Gastrocnemius medialis (tissue), 4 donors: ENCODE measurements at regions not wholly inside any gene's neighbourhood (a gene's known extent, or its start where the extent isn't known, plus 50 kb on each side); places are given as distances from the start of the nearest gene placed in this dataset.
"Not testable (repeated sequence)": the region's sequence is repeated elsewhere in the genome, so short reads cannot be mapped to it uniquely, and the experiment has no call there.

Source experiments
- POLR2A ChIP-seq, 2 donors: fragments of 450-650 bp; IDR thresholded peaks; one replicate each; pipeline ENCODE4 v1.6.1; 2017; ENCODE audit warnings: antibody characterized with exemption in 2 of 2, mild to moderate bottlenecking in 2 of 2, moderate library complexity in 2 of 2
- TF ChIP-seq, protein P1 (sequence below), 5 experiments: fragments of 450-650 bp in 3 of 5; fragments of 200-600 bp in 2 of 5; sonication (generic) in 2 of 5; IDR thresholded peaks in 4 of 5; conservative IDR thresholded peaks in 1 of 5; 1 replicate in 4 of 5; 2 replicates in 1 of 5; pipeline ENCODE4 v1.5.1; 2016 to 2019; ENCODE audit warnings: antibody characterized with exemption in 5 of 5, mild to moderate bottlenecking in 3 of 5, moderate library complexity in 3 of 5

DNA sequence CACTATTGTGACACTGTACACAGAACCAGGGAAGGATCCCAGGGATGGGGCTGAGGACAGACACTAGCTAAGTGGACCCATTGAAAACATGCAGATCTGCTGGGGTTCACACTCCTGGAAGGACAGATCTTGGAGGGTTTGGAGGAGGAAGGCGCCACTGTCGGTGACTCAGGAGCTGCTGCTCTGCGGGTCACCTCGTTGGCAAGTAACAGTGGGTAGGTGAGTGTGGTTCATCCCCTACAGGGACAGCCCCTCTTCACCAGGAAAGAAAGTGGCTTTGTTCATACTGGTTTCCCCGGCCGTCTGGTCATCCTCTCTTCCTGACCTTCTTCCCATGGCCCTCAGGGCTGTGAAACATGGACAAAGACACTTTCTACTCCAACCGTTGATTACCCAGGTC is 100.3 kb downstream of the OR4M2 start:
- TF ChIP-seq, protein P1, sequence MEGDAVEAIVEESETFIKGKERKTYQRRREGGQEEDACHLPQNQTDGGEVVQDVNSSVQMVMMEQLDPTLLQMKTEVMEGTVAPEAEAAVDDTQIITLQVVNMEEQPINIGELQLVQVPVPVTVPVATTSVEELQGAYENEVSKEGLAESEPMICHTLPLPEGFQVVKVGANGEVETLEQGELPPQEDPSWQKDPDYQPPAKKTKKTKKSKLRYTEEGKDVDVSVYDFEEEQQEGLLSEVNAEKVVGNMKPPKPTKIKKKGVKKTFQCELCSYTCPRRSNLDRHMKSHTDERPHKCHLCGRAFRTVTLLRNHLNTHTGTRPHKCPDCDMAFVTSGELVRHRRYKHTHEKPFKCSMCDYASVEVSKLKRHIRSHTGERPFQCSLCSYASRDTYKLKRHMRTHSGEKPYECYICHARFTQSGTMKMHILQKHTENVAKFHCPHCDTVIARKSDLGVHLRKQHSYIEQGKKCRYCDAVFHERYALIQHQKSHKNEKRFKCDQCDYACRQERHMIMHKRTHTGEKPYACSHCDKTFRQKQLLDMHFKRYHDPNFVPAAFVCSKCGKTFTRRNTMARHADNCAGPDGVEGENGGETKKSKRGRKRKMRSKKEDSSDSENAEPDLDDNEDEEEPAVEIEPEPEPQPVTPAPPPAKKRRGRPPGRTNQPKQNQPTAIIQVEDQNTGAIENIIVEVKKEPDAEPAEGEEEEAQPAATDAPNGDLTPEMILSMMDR (IDR thresholded peaks at IDR 0.05 in 4 of 5, conservative IDR thresholded peaks at IDR 0.05 in 1 of 5): not testable (repeated sequence)
- TF ChIP-seq POLR2A (IDR thresholded peaks at IDR 0.05): not testable (repeated sequence)
